CD14-positive monocyte (primary cell): ENCODE measurements at regions not wholly inside any gene's neighbourhood (a gene's known extent, or its start where the extent isn't known, plus 50 kb on each side); places are given as distances from the start of the nearest gene placed in this dataset.

Experiments
- DNase-seq, 3 donors: peaks; one replicate each; pipeline ENCODE4 v3.0.0-alpha.2; 2011 to 2022
- H2AFZ ChIP-seq: 2 replicates; pipeline ENCODE4 v1.6.0; 2012; ENCODE audit warnings: mild to moderate bottlenecking, low read depth, low read length, inconsistent platforms; ENCODE audit not compliant: insufficient read depth, poor library complexity, severe bottlenecking
- H3K27ac ChIP-seq, 2 donors: 1 replicate in 1 of 2; 2 replicates in 1 of 2; pipeline ENCODE4 v1.5.1; 2012 to 2013; ENCODE audit warnings: low read length in 2 of 2, control low read depth in 1 of 2, inconsistent platforms in 1 of 2, low read depth in 1 of 2, mild to moderate bottlenecking in 1 of 2
- H3K27me3 ChIP-seq, 2 donors: one replicate each; pipeline versions ENCODE4 v1.6.0 to v1.6.1; 2011 to 2013; ENCODE audit warnings: low read length in 2 of 2; ENCODE audit not compliant: control insufficient read depth in 2 of 2, insufficient read depth in 2 of 2
- H3K36me3 ChIP-seq, 2 donors: replicated peaks in 1 of 2; 1 replicate in 1 of 2; 2 replicates in 1 of 2; pipeline versions ENCODE4 v1.5.1 to v1.6.1; 2012 to 2013; ENCODE audit warnings: low read length in 2 of 2, control low read depth in 1 of 2, inconsistent platforms in 1 of 2, mild to moderate bottlenecking in 1 of 2; ENCODE audit not compliant: insufficient read depth in 2 of 2, control insufficient read depth in 1 of 2
- H3K4me1 ChIP-seq, 2 donors: 1 replicate in 1 of 2; 2 replicates in 1 of 2; pipeline versions ENCODE4 v1.5.1 to v1.6.1; 2012 to 2013; ENCODE audit warnings: low read length in 2 of 2, control low read depth in 1 of 2, inconsistent platforms in 1 of 2, mild to moderate bottlenecking in 1 of 2, moderate library complexity in 1 of 2; ENCODE audit not compliant: insufficient read depth in 2 of 2, control insufficient read depth in 1 of 2
- H3K4me2 ChIP-seq: replicated peaks from 2 replicates; pipeline ENCODE3; 2012; ENCODE audit warnings: low read length, moderate library complexity, mild to moderate bottlenecking; ENCODE audit not compliant: poor library complexity, severe bottlenecking; ENCODE audit errors: extremely low read depth
- H3K4me3 ChIP-seq, 3 experiments: fragments of 200-600 bp in 1 of 3; sonication (generic) in 1 of 3; replicated peaks in 1 of 3; 1 replicate in 2 of 3; 2 replicates in 1 of 3; pipeline ENCODE4 v1.5.1; 2011 to 2013; ENCODE audit warnings: low read length in 3 of 3, mild to moderate bottlenecking in 3 of 3, control low read depth in 2 of 3, low read depth in 2 of 3, inconsistent platforms in 1 of 3, moderate library complexity in 1 of 3
- H3K79me2 ChIP-seq: 2 replicates; pipeline ENCODE4 v1.6.0; 2012; ENCODE audit warnings: mild to moderate bottlenecking, control low read depth, inconsistent platforms, low read length, moderate library complexity; ENCODE audit not compliant: insufficient read depth
- H3K9ac ChIP-seq: 2 replicates; pipeline ENCODE4 v1.6.0; 2017; ENCODE audit warnings: low read length, mild to moderate bottlenecking; ENCODE audit not compliant: insufficient read depth, poor library complexity, severe bottlenecking
- H3K9me3 ChIP-seq, 2 donors: replicated peaks in 1 of 2; 1 replicate in 1 of 2; 2 replicates in 1 of 2; pipeline versions ENCODE4 v1.5.1 to v1.6.1; 2012 to 2013; ENCODE audit warnings: low read length in 2 of 2, control low read depth in 1 of 2; ENCODE audit not compliant: control insufficient read depth in 1 of 2, insufficient read depth in 1 of 2
- H4K20me1 ChIP-seq: 2 replicates; pipeline ENCODE4 v1.6.0; 2012; ENCODE audit warnings: mild to moderate bottlenecking, low read length, control low read depth, moderate library complexity; ENCODE audit not compliant: insufficient read depth
- H3K27ac Mint-ChIP-seq, 7 donors: one replicate each; pipeline ENCODE4 v1.8.0; 2020; ENCODE audit warnings: mild to moderate bottlenecking in 7 of 7, mixed read lengths in 7 of 7, moderate library complexity in 6 of 7, inconsistent platforms in 2 of 7
- H3K27me3 Mint-ChIP-seq, 3 donors: one replicate each; pipeline ENCODE4 v1.8.0; 2021 to 2022; ENCODE audit warnings: low read depth in 3 of 3, mild to moderate bottlenecking in 3 of 3, mixed read lengths in 3 of 3, moderate library complexity in 3 of 3, inconsistent platforms in 1 of 3
- H3K36me3 Mint-ChIP-seq, 2 donors: one replicate each; pipeline ENCODE4 v1.8.0; 2020; ENCODE audit warnings: mixed read lengths in 2 of 2, inconsistent platforms in 1 of 2, mild to moderate bottlenecking in 1 of 2
- H3K4me1 Mint-ChIP-seq: one replicate; pipeline ENCODE4 v1.8.0; 2020; ENCODE audit warnings: mild to moderate bottlenecking, mixed read lengths
- H3K4me3 Mint-ChIP-seq, 2 donors: one replicate each; pipeline ENCODE4 v1.8.0; 2020; ENCODE audit warnings: mild to moderate bottlenecking in 2 of 2, mixed read lengths in 2 of 2, moderate library complexity in 1 of 2
- H3K9me3 Mint-ChIP-seq, 7 donors: one replicate each; pipeline ENCODE4 v1.8.0; 2020 to 2022; ENCODE audit warnings: mixed read lengths in 7 of 7, mild to moderate bottlenecking in 6 of 7, moderate library complexity in 6 of 7, inconsistent platforms in 2 of 7
- WGBS: methylation state at CpG from one replicate; pipeline ENCODE4 v1.1.5; 2013; ENCODE audit warnings: missing lambda C conversion rate; ENCODE audit not compliant: insufficient coverage; 5-methylcytosine and 5-hydroxymethylcytosine counted together
- intact Hi-C, 2 donors: fragments of 100-400 bp; cut with micrococcal nuclease; formaldehyde crosslinking; loops; one replicate each; pipeline versions ENCODE4 v1.15.0 to v1.15.1; 2023
- TF ChIP-seq, protein P1 (sequence below): fragments of 200-600 bp; IDR thresholded peaks from one replicate; pipeline ENCODE4 v1.8.0; 2022; ENCODE audit warnings: antibody characterized with exemption, mild to moderate bottlenecking

DNA sequence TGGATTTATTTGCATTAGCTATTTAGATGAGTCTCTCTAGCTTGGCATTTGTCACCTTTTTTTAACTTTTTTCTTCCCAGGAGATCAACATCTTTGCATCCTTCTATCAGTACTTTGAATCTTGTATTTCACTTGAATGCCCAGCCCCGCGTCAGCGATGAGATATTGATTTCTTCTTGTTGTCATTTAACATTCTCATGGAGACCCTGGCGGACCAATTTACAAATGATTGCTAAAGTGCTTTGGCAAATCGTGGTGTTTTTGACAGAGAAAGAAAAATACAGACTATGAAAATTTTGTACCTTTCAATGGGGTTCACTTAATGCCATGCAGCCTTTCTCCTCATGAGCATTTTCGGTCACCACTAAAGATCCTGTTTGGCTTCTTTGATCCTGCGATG, 269.7 kb downstream of the ABCC12 start:
- H3K36me3 Mint-ChIP-seq, result no peaks in the 10 kb centered on the region
- TF ChIP-seq, protein P1, sequence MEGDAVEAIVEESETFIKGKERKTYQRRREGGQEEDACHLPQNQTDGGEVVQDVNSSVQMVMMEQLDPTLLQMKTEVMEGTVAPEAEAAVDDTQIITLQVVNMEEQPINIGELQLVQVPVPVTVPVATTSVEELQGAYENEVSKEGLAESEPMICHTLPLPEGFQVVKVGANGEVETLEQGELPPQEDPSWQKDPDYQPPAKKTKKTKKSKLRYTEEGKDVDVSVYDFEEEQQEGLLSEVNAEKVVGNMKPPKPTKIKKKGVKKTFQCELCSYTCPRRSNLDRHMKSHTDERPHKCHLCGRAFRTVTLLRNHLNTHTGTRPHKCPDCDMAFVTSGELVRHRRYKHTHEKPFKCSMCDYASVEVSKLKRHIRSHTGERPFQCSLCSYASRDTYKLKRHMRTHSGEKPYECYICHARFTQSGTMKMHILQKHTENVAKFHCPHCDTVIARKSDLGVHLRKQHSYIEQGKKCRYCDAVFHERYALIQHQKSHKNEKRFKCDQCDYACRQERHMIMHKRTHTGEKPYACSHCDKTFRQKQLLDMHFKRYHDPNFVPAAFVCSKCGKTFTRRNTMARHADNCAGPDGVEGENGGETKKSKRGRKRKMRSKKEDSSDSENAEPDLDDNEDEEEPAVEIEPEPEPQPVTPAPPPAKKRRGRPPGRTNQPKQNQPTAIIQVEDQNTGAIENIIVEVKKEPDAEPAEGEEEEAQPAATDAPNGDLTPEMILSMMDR, result no peak

DNA sequence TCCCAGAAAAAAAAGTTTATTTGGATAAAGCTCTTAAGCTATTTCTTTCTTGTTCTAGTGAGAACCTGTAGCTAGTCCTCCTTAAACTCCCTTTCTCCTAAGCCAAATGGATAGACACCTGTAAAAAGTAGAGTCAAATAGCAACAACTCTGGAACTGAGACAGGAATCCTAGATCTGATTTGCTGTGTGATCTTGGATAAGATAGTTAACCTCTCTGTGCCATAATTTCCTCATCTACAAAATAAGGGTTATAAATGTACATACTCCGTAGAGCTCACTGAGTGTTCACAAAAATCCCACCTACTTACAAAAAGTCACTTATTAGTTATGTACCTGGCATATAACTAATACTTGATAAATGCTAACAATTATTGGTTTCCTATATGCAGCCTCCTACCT, 270.3 kb downstream of the ABCC12 start:
- Histone ChIP-seq H2AFZ (no peak overlapping the region), H3K9me3 (no peaks in the 10 kb centered on the region), H3K4me3 (no peak overlapping the region), H4K20me1 (no peaks in the 10 kb centered on the region), H3K36me3 (no peaks in the 10 kb centered on the region), H3K9ac (no peak overlapping the region), H3K27ac (no peak overlapping the region), H3K79me2 (no peaks in the 10 kb centered on the region), H3K27me3 (no peaks in the 10 kb centered on the region), H3K4me2 (no peak overlapping the region), H3K4me1 (no peaks in the 10 kb centered on the region)
- WGBS, result no CpG with 5 or more reads among the region's 1 CpG
- H3K27me3 Mint-ChIP-seq, result peaks cover 0 to 15% (median 3%) of the 10 kb centered on the region in 3 donors
- no peak for DNase-seq
- intact Hi-C loops, result no loop called here
- H3K9me3 Mint-ChIP-seq, result peaks cover 0 to 3% (median 2%) of the 10 kb centered on the region in 7 donors
- H3K27ac Mint-ChIP-seq, result no peak overlapping the region
- no peak overlapping the region for H3K4me3 Mint-ChIP-seq
- no peaks in the 10 kb centered on the region for H3K36me3 Mint-ChIP-seq
- TF ChIP-seq, protein P1, result no peak
- no peaks in the 10 kb centered on the region for H3K4me1 Mint-ChIP-seq

More for the DNA sequence above, 269.7 kb downstream of the ABCC12 start:
- Histone ChIP-seq H3K9me3 (no peaks in the 10 kb centered on the region), H2AFZ (no peak overlapping the region), H3K4me2 (no peak overlapping the region), H3K27me3 (no peaks in the 10 kb centered on the region), H3K36me3 (no peaks in the 10 kb centered on the region), H3K79me2 (no peaks in the 10 kb centered on the region), H3K4me1 (no peaks in the 10 kb centered on the region), H3K27ac (no peak overlapping the region), H3K4me3 (no peak overlapping the region), H3K9ac (no peak overlapping the region), H4K20me1 (no peaks in the 10 kb centered on the region)
- Mint-ChIP-seq H3K27ac (no peak overlapping the region), H3K9me3 (peaks cover 0 to 3% (median 2%) of the 10 kb centered on the region in 7 donors), H3K4me1 (no peaks in the 10 kb centered on the region), H3K4me3 (no peak overlapping the region), H3K27me3 (peaks cover 0 to 15% (median 3%) of the 10 kb centered on the region in 3 donors)
- intact Hi-C loops, result no loop called here
- no peak for DNase-seq
- WGBS, result no CpG with 5 or more reads among the region's 7 CpGs
